GM12872 (cell line): ENCODE measurements at regions not wholly inside any gene's neighbourhood (a gene's known extent, or its start where the extent isn't known, plus 50 kb on each side); places are given as distances from the start of the nearest gene placed in this dataset.

Experiments used
- TF ChIP-seq, protein P1 (sequence below): IDR thresholded peaks from 3 replicates; pipeline ENCODE4 v1.5.1; 2011; ENCODE audit warnings: low read depth, mild to moderate bottlenecking, low read length, moderate library complexity; ENCODE audit not compliant: insufficient read depth

DNA sequence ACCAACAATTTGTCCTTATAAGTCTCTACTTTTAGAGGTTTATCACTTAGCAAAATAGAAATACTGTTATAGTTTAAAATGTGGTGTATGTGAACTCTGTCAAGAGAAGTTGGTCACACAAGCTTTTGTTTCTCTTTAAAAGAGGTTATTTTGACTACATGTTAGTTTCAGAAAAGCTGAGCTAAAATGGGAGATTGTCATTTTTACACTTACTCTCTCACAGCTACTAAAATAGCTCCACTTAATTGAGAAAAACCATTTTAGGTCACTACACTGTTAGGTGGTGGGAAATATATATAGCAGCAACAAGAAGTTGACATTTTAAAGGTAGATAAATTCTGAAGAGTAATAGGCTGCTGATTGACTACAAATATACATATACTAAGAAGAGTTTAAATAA lies 161.5 kb upstream of the KCNJ3 start:
- TF ChIP-seq, protein P1, sequence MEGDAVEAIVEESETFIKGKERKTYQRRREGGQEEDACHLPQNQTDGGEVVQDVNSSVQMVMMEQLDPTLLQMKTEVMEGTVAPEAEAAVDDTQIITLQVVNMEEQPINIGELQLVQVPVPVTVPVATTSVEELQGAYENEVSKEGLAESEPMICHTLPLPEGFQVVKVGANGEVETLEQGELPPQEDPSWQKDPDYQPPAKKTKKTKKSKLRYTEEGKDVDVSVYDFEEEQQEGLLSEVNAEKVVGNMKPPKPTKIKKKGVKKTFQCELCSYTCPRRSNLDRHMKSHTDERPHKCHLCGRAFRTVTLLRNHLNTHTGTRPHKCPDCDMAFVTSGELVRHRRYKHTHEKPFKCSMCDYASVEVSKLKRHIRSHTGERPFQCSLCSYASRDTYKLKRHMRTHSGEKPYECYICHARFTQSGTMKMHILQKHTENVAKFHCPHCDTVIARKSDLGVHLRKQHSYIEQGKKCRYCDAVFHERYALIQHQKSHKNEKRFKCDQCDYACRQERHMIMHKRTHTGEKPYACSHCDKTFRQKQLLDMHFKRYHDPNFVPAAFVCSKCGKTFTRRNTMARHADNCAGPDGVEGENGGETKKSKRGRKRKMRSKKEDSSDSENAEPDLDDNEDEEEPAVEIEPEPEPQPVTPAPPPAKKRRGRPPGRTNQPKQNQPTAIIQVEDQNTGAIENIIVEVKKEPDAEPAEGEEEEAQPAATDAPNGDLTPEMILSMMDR: no peak

DNA sequence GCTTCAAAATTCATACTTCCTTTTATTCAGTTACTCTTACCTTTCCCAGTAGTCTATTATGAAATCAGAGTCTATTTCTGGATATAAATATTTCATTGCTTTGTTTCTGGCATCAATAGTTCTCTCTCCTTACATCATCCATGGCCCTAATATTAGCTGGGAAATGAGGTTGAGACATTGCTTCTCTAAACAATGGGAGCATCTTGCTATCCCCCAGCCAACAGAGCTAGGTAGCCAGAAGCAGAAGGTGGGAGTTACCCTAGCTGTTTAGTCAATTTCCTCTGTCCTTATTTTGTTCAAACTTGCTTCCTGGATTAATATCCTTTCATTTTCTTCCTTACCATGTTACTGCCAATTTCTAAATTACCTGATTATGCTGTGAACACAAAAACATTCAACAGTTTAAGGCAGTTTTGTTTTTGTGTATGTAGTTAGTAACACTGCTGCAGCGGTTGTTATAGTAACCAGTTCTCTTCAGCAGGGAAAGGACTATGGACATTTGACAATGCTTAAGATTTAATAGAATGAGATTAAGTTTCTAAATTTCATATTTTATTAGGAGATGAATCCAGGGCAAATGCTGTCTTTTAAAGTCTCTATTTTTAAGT lies 160.5 kb upstream of the KCNJ3 start:
- TF ChIP-seq, protein P1: no peak

DNA sequence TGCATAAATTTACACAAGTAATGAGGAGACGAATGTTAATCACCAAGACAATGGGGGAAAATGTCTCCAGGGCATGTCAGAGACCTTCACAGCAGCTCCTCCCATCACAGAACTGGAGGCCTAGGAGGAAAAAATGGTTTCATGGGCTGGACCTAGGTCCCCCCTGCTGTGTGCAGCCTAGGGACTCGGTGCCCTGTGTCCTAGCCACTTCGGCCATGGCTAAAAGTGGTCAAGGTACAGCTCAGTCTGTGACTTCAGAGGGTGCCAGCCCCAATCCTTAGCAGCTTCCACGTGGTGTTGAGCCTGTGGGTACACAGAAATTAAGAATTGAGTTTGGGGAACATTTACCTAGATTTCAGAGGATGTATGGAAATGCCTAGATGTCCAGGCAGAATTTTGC lies 152.2 kb upstream of the KCNJ3 start:
- TF ChIP-seq, protein P1: no peak

DNA sequence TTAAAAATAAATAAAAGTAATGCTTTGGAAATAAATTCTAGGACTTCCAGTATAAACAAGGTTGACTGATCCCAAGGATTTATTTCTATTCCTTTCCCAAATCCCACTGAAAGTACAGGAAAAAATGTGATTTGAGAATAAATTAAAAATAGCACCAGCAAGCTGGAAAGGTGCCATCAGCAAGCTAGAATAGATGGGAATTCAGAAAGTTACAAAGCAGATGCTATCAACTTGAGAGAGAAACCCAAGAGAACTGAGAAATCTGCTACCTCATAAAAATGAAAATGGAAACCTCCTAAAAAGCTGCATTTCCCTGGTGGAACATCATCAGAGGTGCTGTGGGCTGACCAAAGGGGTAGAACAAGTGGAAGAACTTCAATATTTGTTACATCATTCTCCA lies 148.6 kb upstream of the KCNJ3 start:
- TF ChIP-seq, protein P1: no peak

DNA sequence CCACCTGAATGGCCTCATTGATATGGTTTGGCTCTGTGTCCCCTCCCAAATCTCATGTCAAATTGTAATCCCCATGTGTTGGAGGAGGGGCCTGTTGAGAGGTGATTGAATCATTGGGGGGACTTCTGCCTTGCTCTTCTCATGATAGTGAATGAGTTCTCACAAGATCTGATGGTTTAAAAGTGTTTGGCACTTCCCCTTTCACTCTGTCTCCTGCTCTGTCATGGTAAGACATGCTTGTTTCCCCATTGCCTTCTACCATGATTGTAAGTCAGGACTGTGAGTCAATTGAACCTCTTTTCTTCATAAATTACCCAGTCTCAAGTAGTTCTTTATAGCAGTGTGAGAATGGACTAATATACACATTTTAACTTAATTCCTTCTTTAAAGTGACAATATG lies 146.8 kb upstream of the KCNJ3 start:
- TF ChIP-seq, protein P1: no peak

DNA sequence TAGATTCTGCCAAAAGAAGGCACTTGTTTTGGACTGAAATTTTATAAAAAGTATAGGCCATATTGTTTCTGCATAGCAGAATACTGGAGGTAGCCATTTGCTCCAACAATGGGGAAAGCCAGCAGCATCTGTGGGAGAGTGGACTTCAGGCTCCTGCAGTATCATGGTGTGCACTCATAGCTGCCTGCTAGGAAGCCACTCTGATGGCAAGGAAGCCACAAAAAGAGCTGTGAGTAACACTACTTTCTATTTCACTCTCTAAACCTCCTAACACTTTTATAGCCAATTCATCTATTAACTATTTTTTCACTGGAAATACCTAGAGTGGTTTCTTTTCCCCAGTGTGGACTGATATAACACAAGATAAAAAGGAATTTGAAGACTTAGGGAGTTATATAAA lies 144.4 kb upstream of the KCNJ3 start:
- TF ChIP-seq, protein P1: no peak

DNA sequence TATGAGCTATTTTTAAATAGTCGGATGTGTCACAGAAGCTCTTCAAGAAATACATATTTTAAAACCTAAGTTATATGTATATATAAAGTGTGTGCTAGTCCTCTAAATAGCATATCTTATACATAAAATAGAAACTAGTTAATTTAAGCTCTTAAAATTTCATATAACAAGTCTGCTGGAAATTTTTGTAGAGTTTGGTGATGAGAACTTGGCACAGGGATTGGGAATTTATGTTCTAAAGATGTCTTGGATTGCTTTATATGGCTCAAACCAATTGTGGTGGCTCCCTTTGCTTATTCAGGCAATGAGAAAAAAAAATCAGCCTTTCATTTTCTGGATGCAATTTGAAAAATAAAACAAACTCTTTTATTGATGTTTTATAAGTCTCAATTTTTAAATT lies 142.8 kb upstream of the KCNJ3 start:
- TF ChIP-seq, protein P1: no peak
